NCI-H1105 treated with DMSO at 0.1 percent for 48 hours (cell line): ENCODE measurements at regions not wholly inside any gene's neighbourhood (a gene's known extent, or its start where the extent isn't known, plus 50 kb on each side); places are given as distances from the start of the nearest gene placed in this dataset.
"Not testable (repeated sequence)": the region's sequence is repeated elsewhere in the genome, so short reads cannot be mapped to it uniquely, and the experiment has no call there.

Experiments
- DNase-seq: peaks from one replicate; lab custom pipeline; 2025; lab: John Stamatoyannopoulos, UW

- not testable (repeated sequence) for DNase-seq
These were observed 93.0 kb upstream of the KIF26B start for GRCh38 chr1:245061808-245062207.

GRCh38 chr1:245060684-245061374, 94.0 kb upstream of the KIF26B start:
- no peak for DNase-seq

- DNase-seq, result no peak
These were observed 94.9 kb upstream of the KIF26B start for GRCh38 chr1:245059806-245060424.

- no peak for DNase-seq
These were observed 95.9 kb upstream of the KIF26B start for GRCh38 chr1:245058882-245059281.

GRCh38 chr1:245058436-245058835, 96.3 kb upstream of the KIF26B start:
- no peak for DNase-seq

GRCh38 chr1:245056913-245057312, 97.9 kb upstream of the KIF26B start:
- no peak for DNase-seq

- not testable (repeated sequence) for DNase-seq
These were observed 98.5 kb upstream of the KIF26B start for GRCh38 chr1:245056296-245056695.

- no peak for DNase-seq
These were observed 99.0 kb upstream of the KIF26B start for GRCh38 chr1:245055752-245056151.

GRCh38 chr1:245054507-245055270, 100.1 kb upstream of the KIF26B start:
- DNase-seq, result no peak

DNA sequence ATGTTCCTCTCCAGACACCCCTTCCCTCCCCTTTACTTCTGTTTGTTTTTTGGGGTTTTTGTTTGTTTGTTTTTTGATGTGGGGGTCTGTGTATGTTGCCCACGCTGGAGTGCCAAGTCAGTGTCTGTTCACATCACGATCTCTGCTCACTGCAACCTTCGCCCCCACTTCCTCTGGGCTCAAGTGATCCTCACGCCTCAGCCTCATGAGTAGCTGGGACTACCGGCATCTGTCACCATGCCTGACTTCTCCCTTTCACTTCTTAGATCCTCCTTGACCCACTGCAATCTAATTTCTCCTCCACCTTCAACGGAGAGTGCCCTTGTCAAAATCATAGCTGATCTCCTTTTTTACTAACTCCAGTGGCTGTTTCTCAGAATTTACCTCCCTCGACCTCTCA, 100.7 kb upstream of the KIF26B start:
- no peak for DNase-seq

DNA sequence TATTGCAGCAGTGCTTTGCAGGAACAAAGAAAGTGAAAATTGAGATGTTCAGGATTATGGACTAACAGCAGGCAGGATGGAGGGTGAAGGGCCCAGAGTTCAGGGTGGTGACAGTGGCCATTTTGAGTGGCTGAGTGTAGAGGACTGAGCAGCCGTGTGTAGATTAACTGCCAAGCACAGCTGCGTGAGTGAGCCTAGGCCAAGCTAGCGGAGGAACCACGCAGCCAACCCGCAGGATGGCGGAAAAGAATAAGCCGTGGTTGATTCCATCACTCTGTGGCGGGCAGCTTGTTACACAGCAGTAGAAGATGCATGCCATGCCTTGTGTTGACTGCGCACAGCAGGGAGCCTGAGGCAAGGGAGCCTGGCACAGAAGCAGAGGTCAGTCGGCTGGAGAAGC, 102.5 kb upstream of the KIF26B start:
- DNase-seq, result no peak

DNA sequence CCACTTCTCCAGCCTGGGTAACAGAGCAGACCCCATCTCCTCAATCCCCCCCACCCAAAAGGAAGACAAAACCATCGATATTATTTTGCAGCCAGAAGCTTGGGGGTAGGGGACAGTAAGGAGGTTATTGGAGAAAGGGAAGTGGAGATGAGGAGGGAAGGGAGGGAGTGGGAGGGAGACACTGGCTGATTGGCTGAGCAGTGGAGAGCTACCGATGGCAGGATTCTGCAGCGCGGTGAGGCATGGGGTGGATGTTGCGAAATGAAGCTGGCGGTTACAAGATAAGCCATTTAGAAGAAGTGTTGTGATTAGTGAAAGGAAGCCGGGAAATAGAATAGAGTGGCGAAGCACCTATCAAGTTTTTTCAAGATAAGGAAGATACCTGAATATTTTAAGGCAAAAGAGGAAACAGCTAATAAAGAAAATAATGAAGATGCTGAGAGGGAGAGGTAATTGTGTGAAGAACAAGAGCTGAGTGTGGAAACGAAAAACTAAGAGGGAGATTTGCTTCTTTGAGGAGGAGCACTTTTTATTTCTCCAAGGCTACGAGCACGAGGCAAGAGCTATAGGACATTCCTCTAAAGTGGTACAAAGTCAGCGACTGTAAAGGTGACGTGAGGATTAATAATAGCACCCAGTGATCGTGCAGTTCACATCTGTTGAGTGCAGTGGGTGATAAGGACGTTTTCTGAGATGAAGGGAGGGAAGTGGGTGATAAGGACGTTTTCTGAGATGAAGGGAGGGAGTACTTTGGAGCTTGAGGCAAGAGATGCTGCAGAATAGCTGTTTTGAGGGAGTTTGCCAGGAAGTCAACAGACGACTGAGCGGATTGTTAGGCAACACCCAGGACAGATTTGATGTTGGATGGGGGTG, 103.2 kb upstream of the KIF26B start:
- DNase-seq, result no peak

DNA sequence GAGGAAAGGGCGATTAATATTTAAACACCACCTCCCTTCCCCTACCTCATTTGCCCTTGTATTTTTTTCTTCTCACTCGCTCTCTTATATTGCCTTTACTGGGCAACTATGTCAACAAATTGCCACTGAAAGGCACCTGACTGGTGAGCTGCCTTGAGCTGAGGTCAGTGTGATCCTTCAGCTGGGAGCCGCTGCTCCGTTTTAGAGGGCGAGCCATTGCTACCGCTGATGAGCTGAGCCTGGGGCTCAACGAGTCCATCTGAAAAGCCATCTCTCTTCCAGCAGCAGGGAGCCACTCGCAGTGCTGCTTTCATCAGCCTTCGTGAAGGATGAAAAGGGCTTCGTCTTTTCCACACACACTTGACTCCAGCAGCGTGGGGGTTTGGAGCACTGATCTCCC, 108.0 kb upstream of the KIF26B start:
- no peak for DNase-seq

DNA sequence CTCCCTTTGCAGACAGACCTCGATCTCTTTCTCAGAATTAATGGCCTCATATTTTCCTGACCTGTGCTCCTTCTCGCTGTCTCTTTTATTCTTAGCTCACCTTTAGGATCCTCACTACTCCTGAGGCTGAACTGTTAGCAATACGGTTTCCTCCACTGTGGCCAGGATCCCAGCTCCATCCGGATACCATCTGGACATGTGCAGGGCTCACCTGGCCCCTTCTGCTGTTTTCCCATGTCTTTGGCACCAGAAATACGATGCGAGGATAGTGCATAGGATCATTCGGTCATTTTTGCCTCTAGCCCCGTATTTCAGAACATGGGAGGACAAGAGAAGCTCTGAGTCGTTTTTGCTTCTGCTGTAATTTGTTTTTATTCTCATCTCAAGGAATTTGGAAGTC, 108.5 kb upstream of the KIF26B start:
- no peak for DNase-seq

DNA sequence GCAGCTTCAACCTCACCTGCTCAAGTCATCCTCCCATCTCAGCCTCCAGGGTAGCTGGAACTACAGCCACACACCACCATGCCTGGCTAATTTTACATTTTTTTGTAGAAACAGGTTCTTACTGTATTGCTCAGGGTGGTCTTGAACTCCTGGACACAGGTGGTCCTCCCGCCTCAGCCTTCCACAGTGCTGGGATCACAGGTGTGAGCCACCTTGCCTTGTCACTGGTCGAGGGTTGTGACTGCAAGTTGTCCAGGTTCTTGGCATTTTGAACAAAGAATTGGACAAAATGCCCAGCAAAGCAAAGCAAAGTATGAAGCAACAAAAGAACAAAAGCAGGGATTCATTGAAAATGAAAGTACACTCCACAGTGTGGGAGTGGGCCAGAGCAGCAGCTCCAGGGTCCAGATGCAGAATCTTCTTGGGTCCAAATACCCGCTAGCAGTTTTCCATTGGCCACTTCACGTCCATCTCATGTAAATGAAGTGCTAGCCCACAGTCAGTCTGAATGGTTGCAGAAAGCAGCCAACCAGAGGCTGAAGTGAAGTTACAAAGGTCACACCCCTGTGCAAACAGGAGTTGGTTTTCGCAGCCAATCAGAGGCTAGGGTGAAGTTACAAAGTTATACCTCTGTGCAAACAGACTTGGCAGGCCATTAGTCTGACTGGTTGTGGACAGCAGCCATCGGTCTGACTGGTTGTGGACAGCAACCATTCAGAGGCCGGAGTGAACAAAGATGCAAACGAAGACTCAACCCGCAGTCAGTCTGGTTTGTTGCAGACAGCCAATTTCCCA, 109.5 kb upstream of the KIF26B start:
- DNase-seq, result no peak

- no peak for DNase-seq
These were observed 111.2 kb upstream of the KIF26B start for GRCh38 chr1:245043611-245043940.

GRCh38 chr1:245041058-245041698, 113.6 kb upstream of the KIF26B start:
- DNase-seq, result no peak

GRCh38 chr1:245039196-245039595, 115.6 kb upstream of the KIF26B start:
- no peak for DNase-seq

- DNase-seq, result no peak
These were observed 118.7 kb upstream of the KIF26B start for GRCh38 chr1:245036102-245036501.

- DNase-seq, result no peak
These were observed 123.7 kb upstream of the KIF26B start for GRCh38 chr1:245031041-245031440.

- DNase-seq, result no peak
These were observed 128.5 kb upstream of the KIF26B start for GRCh38 chr1:245026247-245026646.
